Tibial nerve (tissue), 3 donors: ENCODE measurements at regions not wholly inside any gene's neighbourhood (a gene's known extent, or its start where the extent isn't known, plus 50 kb on each side); places are given as distances from the start of the nearest gene placed in this dataset.

Experiments
- POLR2A ChIP-seq, 2 donors: fragments of 450-650 bp; IDR thresholded peaks; one replicate each; pipeline ENCODE4 v1.6.1; 2017; ENCODE audit warnings: antibody characterized with exemption in 2 of 2, mild to moderate bottlenecking in 2 of 2, moderate library complexity in 2 of 2
- TF ChIP-seq, protein P1 (sequence below), 5 experiments: fragments of 200-600 bp in 3 of 5; fragments of 450-650 bp in 2 of 5; sonication (generic) in 3 of 5; IDR thresholded peaks; one replicate each; pipeline ENCODE4 v1.5.1; 2016 to 2019; ENCODE audit warnings: antibody characterized with exemption in 5 of 5, mild to moderate bottlenecking in 3 of 5, moderate library complexity in 2 of 5

DNA sequence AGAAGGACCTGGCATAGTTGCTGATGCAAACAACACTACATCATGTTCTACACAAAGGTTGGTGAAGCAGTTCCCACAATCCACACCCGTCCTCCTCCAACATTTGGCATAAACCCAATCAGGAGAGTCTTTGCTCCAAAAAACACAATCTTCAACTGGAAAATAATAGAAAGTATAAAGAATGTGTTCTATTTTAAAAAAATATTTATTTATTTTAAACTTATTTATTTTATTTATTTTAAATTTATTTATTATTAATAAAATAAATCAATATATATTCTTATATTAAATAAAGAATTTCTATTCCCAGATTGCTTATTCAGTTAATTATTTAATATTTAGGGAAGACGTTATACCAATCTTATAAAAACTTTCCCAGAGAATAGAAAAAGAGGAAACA, 1753.7 kb upstream of the AGA start:
- TF ChIP-seq, protein P1, sequence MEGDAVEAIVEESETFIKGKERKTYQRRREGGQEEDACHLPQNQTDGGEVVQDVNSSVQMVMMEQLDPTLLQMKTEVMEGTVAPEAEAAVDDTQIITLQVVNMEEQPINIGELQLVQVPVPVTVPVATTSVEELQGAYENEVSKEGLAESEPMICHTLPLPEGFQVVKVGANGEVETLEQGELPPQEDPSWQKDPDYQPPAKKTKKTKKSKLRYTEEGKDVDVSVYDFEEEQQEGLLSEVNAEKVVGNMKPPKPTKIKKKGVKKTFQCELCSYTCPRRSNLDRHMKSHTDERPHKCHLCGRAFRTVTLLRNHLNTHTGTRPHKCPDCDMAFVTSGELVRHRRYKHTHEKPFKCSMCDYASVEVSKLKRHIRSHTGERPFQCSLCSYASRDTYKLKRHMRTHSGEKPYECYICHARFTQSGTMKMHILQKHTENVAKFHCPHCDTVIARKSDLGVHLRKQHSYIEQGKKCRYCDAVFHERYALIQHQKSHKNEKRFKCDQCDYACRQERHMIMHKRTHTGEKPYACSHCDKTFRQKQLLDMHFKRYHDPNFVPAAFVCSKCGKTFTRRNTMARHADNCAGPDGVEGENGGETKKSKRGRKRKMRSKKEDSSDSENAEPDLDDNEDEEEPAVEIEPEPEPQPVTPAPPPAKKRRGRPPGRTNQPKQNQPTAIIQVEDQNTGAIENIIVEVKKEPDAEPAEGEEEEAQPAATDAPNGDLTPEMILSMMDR (IDR thresholded peaks at IDR 0.05): no peak
- no peak for TF ChIP-seq POLR2A (IDR thresholded peaks at IDR 0.05)
